K562 (cell line): ENCODE measurements at regions not wholly inside any gene's neighbourhood (a gene's known extent, or its start where the extent isn't known, plus 50 kb on each side); places are given as distances from the start of the nearest gene placed in this dataset.

Experiments used
- ATAC-seq: fragments of 200-7000 bp; cut with Tn5 transposase; 3 replicates; pipeline ENCODE4 v1.9.1; 2020; ENCODE audit warnings: moderate library complexity
- BruUV-seq: library from RNA; stranded (reverse); fragments of 400-500 nt; replicated peaks from 2 replicates; lab custom pipeline; 2021; lab: Mats Ljungman, UMichigan
- CTCF ChIA-PET: fragments of 300-600 bp; formaldehyde crosslinking; extraction: SDS; loops from one replicate; lab custom pipeline; 2021; ENCODE audit warnings: low intra/inter-chr PET ratio; lab: Yijun Ruan, JAX
- POLR2A ChIA-PET: fragments of 300-600, 350-650 bp; sonication (Branson Sonifier 250); formaldehyde crosslinking; extraction: SDS; loops from one replicate; lab custom pipeline; 2021; ENCODE audit warnings: antibody characterized with exemption, inconsistent platforms; lab: Yijun Ruan, JAX
- DNase-seq, 4 experiments: peaks; one replicate each; pipeline versions ENCODE4 v3.0.0 to v3.0.0-alpha.2; 2011 to 2018; ENCODE audit warnings: low spot score in 3 of 4, mixed read lengths in 3 of 4; ENCODE audit errors: extremely low read depth in 1 of 4
- FAIRE-seq: peaks from 2 replicates; lab custom pipeline; 2011; peaks lifted over from hg19 to GRCh38; lab: Jason Lieb, UNC
- H2AFZ ChIP-seq: 2 replicates; pipeline ENCODE4 v1.6.0; 2011; ENCODE audit warnings: low read depth, low read length, control low read depth, inconsistent platforms
- H3K27ac ChIP-seq: fragments of 200-600 bp; 3 replicates; pipeline ENCODE4 v1.8.0; 2011; ENCODE audit warnings: low read depth, mild to moderate bottlenecking, control low read depth, inconsistent platforms, low read length, moderate library complexity, mixed read lengths; ENCODE audit errors: extremely low read depth
- H3K27me3 ChIP-seq, 2 experiments: fragments of 300-600 bp in 1 of 2; 2 replicates in 1 of 2; 3 replicates in 1 of 2; pipeline versions ENCODE4 v1.6.0 to v1.8.0; 2011; ENCODE audit warnings: inconsistent platforms in 2 of 2, low read length in 2 of 2, mild to moderate bottlenecking in 1 of 2, mixed read lengths in 1 of 2, moderate library complexity in 1 of 2; ENCODE audit not compliant: control insufficient read depth in 2 of 2, insufficient read depth in 2 of 2
- H3K36me3 ChIP-seq: fragments of 300-600 bp; 3 replicates; pipeline ENCODE4 v1.8.0; 2011; ENCODE audit warnings: mild to moderate bottlenecking, low read length, inconsistent platforms; ENCODE audit not compliant: control insufficient read depth, insufficient read depth
- H3K4me1 ChIP-seq, 2 experiments: fragments of 200-600 bp in 1 of 2; replicated peaks in 1 of 2; 2 replicates in 1 of 2; 3 replicates in 1 of 2; pipeline versions ENCODE4 v1.5.1 to v1.8.0; 2011; ENCODE audit warnings: inconsistent platforms in 2 of 2, low read length in 2 of 2, mild to moderate bottlenecking in 1 of 2, mixed read lengths in 1 of 2, moderate library complexity in 1 of 2; ENCODE audit not compliant: control insufficient read depth in 2 of 2, insufficient read depth in 2 of 2
- H3K4me2 ChIP-seq: 2 replicates; pipeline ENCODE4 v1.6.1; 2011; ENCODE audit warnings: low read length, control low read depth, inconsistent platforms, mixed read lengths; ENCODE audit not compliant: insufficient read depth
- H3K4me3 ChIP-seq: fragments of 200-600 bp; sonication (generic), shearing (Covaris generic); 2 replicates; pipeline ENCODE4 v1.5.1; 2016; ENCODE audit warnings: control low read depth, inconsistent platforms
- H3K79me2 ChIP-seq: fragments of 200-600 bp; 3 replicates; pipeline ENCODE4 v1.8.0; 2011; ENCODE audit warnings: low read length, inconsistent platforms; ENCODE audit not compliant: control insufficient read depth, insufficient read depth
- H3K9ac ChIP-seq, 2 experiments: 2 replicates each; pipeline versions ENCODE4 v1.6.0 to v1.6.1; 2011; ENCODE audit warnings: low read depth in 2 of 2, low read length in 2 of 2, control low read depth in 1 of 2, inconsistent platforms in 1 of 2, mild to moderate bottlenecking in 1 of 2, mixed read lengths in 1 of 2; ENCODE audit not compliant: insufficient read depth in 1 of 2
- H3K9me1 ChIP-seq: one replicate; pipeline ENCODE4 v1.6.0; 2011; ENCODE audit warnings: inconsistent platforms, mild to moderate bottlenecking, low read length, moderate library complexity; ENCODE audit not compliant: control insufficient read depth, insufficient read depth
- H3K9me3 ChIP-seq: replicated peaks from 2 replicates; pipeline ENCODE4 v1.5.1; 2011; ENCODE audit warnings: low read depth, low read length, inconsistent platforms; ENCODE audit not compliant: control insufficient read depth, insufficient read depth
- H4K20me1 ChIP-seq: replicated peaks from 2 replicates; pipeline ENCODE4 v1.6.1; 2011; ENCODE audit warnings: low read length, inconsistent platforms, mixed read lengths; ENCODE audit not compliant: control insufficient read depth, insufficient read depth
- ATF7 ChIP-seq: fragments of 450-650 bp; IDR thresholded peaks from 2 replicates; pipeline ENCODE4 v1.7.1; 2014; ENCODE audit warnings: mild to moderate bottlenecking, moderate library complexity
- CBX5 ChIP-seq: IDR thresholded peaks from 2 replicates; pipeline ENCODE4 v1.6.1; 2014; ENCODE audit warnings: low read depth, borderline replicate concordance
- CHCHD3 ChIP-seq: fragments of 250-450 bp; sonication (Bioruptor Pico); IDR thresholded peaks from 2 replicates; pipeline ENCODE4 v2.1.2; 2022; ENCODE audit warnings: mild to moderate bottlenecking
- CUX1 ChIP-seq: fragments of 200-800 bp; sonication (Bioruptor generic); IDR thresholded peaks from 2 replicates; pipeline ENCODE4 v1.6.1; 2016; ENCODE audit warnings: missing genetic modification characterization, missing compliant biosample characterization
- DLX4 ChIP-seq: fragments of 250-450 bp; sonication (Bioruptor Pico); IDR thresholded peaks from 2 replicates; pipeline ENCODE4 v1.6.1; 2021; ENCODE audit warnings: mild to moderate bottlenecking
- ETV1 ChIP-seq: fragments of 450-650 bp; conservative IDR thresholded peaks from 2 replicates; pipeline ENCODE4 v1.6.1; 2016; ENCODE audit warnings: missing genetic modification characterization, control low read depth, low read depth, missing compliant biosample characterization
- HMG20A ChIP-seq: fragments of 450-650 bp; formaldehyde crosslinking; conservative IDR thresholded peaks from 2 replicates; pipeline ENCODE4 v1.4.0; 2020; ENCODE audit warnings: mild to moderate bottlenecking, mixed read lengths
- NFATC3 ChIP-seq: fragments of 450-650 bp; IDR thresholded peaks from 2 replicates; pipeline ENCODE4 v1.6.1; 2017; ENCODE audit warnings: mild to moderate bottlenecking
- TBP ChIP-seq: optimal IDR thresholded peaks from 2 replicates; pipeline ENCODE3; 2011; ENCODE audit warnings: low read depth, low read length, improper control_type of control experiment
- XRCC4 ChIP-seq: IDR thresholded peaks from one replicate; pipeline ENCODE4 v1.6.1; 2011; ENCODE audit not compliant: insufficient read depth, insufficient read length; ENCODE audit errors: extremely low read depth
- ZFP1 ChIP-seq: fragments of 450-650 bp; formaldehyde crosslinking; IDR thresholded peaks from 2 replicates; pipeline ENCODE4 v1.4.0; 2020; ENCODE audit warnings: mild to moderate bottlenecking, mixed read lengths
- ZNF347 ChIP-seq: fragments of 450-650 bp; formaldehyde crosslinking; IDR thresholded peaks from 2 replicates; pipeline ENCODE4 v1.4.0; 2020; ENCODE audit warnings: low read depth, mild to moderate bottlenecking, moderate library complexity
- ZNF408 ChIP-seq: fragments of 250-450 bp; sonication (Bioruptor Pico); IDR thresholded peaks from 2 replicates; pipeline ENCODE4 v1.4.0; 2020; ENCODE audit warnings: low read depth, mild to moderate bottlenecking, moderate library complexity
- ZNF512 ChIP-seq: IDR thresholded peaks from 2 replicates; pipeline ENCODE4 v1.6.1; 2016; ENCODE audit warnings: missing genetic modification characterization, missing compliant biosample characterization
- ZNF77 ChIP-seq: fragments of 250-450 bp; sonication (Bioruptor Pico); IDR thresholded peaks from 2 replicates; pipeline ENCODE4 v1.5.0; 2020
- WGBS: fragments of 100-300 bp; shearing (Covaris generic); methylation state at CpG from one replicate; pipeline ENCODE4 v1.1.6; 2016; ENCODE audit warnings: low coverage, mixed read lengths; ENCODE audit not compliant: insufficient coverage; ENCODE audit errors: missing lambda C conversion rate; 5-methylcytosine and 5-hydroxymethylcytosine counted together
- in situ Hi-C: fragments of 300-500 bp; cut with MboI; formaldehyde crosslinking; loops from 4 replicates; pipeline ENCODE4 v1.15.0; 2018; ENCODE audit warnings: inconsistent platforms, mixed read lengths
- intact Hi-C: fragments of 100-400 bp; cut with micrococcal nuclease; formaldehyde crosslinking; loops from 2 replicates; pipeline ENCODE4 v1.14.2; 2022
- TF ChIP-seq, protein P1 (sequence below): IDR thresholded peaks from 2 replicates; pipeline ENCODE4 v1.6.1; 2014; ENCODE audit warnings: antibody characterized with exemption

- ATAC-seq, result no peak
- H3K79me2 ChIP-seq, result no peaks in the 10 kb centered on the region
- H3K9me3 ChIP-seq, result no peaks in the 10 kb centered on the region
- CTCF ChIA-PET, result no interaction called here
- FAIRE-seq, result no peak
- no peak overlapping the region for H3K27ac ChIP-seq
- POLR2A ChIA-PET, result no interaction called here
- H3K4me2 ChIP-seq, result no peak overlapping the region
- intact Hi-C loops (no loop called here), in situ Hi-C loops (no loop called here)
- no peak overlapping the region for H3K9ac ChIP-seq
- H3K9me1 ChIP-seq, result no peaks in the 10 kb centered on the region
- no TSS peak for BruUV-seq
- DNase-seq, result no peak
- WGBS, result 0% methylated on average over 5 of the region's 5 CpGs
- no peak overlapping the region for H2AFZ ChIP-seq
- H3K4me3 ChIP-seq, result no peak overlapping the region
- H3K4me1 ChIP-seq, result no peaks in the 10 kb centered on the region
- no peaks in the 10 kb centered on the region for H4K20me1 ChIP-seq
- H3K36me3 ChIP-seq, result no peaks in the 10 kb centered on the region
- peaks cover 0 to 7% of the 10 kb centered on the region in 2 experiments; a peak in 2 of 5 replicates for H3K27me3 ChIP-seq
- no peak for TF ChIP-seq ZNF347
- no peak for TF ChIP-seq HMG20A (CRISPR knock-in tag)
- TF ChIP-seq ATF7, result no peak
- TF ChIP-seq ZNF77 (CRISPR knock-in tag), result no peak
- no peak for TF ChIP-seq CUX1 (CRISPR knock-in tag)
- no peak for TF ChIP-seq XRCC4
- TF ChIP-seq ZFP1, result no peak
- TF ChIP-seq TBP, result no peak
- TF ChIP-seq CHCHD3 (CRISPR knock-in tag), result no peak
- TF ChIP-seq CBX5, result no peak
- TF ChIP-seq NFATC3, result no peak
- TF ChIP-seq DLX4 (CRISPR knock-in tag), result no peak
- TF ChIP-seq ZNF512 (tag), result no peak
- no peak for TF ChIP-seq ZNF408
- TF ChIP-seq, protein P1, sequence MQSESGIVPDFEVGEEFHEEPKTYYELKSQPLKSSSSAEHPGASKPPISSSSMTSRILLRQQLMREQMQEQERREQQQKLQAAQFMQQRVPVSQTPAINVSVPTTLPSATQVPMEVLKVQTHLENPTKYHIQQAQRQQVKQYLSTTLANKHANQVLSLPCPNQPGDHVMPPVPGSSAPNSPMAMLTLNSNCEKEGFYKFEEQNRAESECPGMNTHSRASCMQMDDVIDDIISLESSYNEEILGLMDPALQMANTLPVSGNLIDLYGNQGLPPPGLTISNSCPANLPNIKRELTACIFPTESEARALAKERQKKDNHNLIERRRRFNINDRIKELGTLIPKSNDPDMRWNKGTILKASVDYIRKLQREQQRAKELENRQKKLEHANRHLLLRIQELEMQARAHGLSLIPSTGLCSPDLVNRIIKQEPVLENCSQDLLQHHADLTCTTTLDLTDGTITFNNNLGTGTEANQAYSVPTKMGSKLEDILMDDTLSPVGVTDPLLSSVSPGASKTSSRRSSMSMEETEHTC, result no peak
- no peak for TF ChIP-seq ETV1 (tag)
Measured at GRCh38 chr9:108196332-108197007, 659.3 kb downstream of the ACTL7B start.
